ENCODE measurements at regions not wholly inside any gene's neighbourhood (a gene's known extent, or its start where the extent isn't known, plus 50 kb on each side); places are given as distances from the start of the nearest gene placed in this dataset.
A peak's percentile ranks its signal among the peaks of the same experiment; 100 is the strongest.

DNA sequence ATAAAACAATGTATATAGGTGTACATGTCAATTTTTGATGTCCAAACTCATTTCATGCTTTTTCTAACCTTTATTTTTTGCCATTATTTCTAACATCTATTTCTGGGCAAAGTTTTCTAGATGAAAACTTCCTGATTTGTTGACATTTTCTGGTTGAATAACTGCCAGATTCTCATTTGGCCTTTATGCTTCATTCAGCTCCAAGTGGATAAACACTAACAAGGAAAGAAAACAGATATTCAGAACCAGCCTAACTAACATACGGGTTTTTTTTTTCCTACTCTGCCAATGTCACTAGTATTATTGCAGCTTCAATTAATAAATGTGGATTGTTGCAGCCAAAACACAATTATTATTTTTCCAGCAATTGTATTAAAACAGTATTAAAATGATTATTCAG, 50.9 kb upstream of the RAP1GDS1 start:
- Mint-ChIP-seq H3K4me3 (no peak overlapping the region), H3K4me1 (ENCODE audit: low read depth) (no peaks in the 10 kb centered on the region), H3K36me3 (ENCODE audit: low read depth) (no peaks in the 10 kb centered on the region), H3K27me3 (ENCODE audit: low read depth) (no peaks in the 10 kb centered on the region), H3K9me3 (no peaks in the 10 kb centered on the region), H3K27ac (no peak overlapping the region)
- no peak for DNase-seq (ENCODE audit: low spot score)

DNA sequence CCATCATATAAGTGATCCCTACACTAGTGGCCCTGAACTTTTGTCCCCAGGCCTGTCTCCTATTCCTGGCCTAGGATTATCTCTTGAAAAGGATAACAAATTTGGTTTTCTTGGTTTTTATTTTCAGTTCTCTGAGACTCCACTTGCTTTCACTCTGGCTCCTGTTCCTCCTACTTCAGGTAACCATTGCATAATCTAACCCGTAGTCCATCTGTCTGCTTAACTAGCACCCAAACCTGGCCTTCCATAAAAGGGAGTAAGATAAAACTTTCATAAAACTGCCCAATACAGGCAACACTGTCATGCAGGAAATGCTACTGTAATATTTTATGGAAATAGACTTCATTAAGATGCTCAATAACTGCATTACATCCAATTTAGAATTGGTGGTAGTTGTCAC, 52.1 kb upstream of the RAP1GDS1 start:
- no peak for DNase-seq (ENCODE audit: low spot score)
- H3K4me3 Mint-ChIP-seq = no peak overlapping the region
- no peak overlapping the region for H3K27ac Mint-ChIP-seq
- H3K36me3 Mint-ChIP-seq (ENCODE audit: low read depth) = no peaks in the 10 kb centered on the region
- H3K4me1 Mint-ChIP-seq (ENCODE audit: low read depth) = no peaks in the 10 kb centered on the region
- H3K27me3 Mint-ChIP-seq (ENCODE audit: low read depth) = no peaks in the 10 kb centered on the region
- H3K9me3 Mint-ChIP-seq = no peaks in the 10 kb centered on the region

- Mint-ChIP-seq H3K4me1 (ENCODE audit: low read depth) (peaks cover 9% of the 10 kb centered on the region), H3K27me3 (ENCODE audit: low read depth) (no peaks in the 10 kb centered on the region), H3K4me3 (no peak overlapping the region), H3K9me3 (peaks cover 16% of the 10 kb centered on the region), H3K36me3 (ENCODE audit: low read depth) (peaks cover 5% of the 10 kb centered on the region), H3K27ac (no peak overlapping the region)
- DNase-seq (ENCODE audit: low spot score) = no peak
Observed at GRCh38 chr4:98204236-98204553, 57.0 kb upstream of the RAP1GDS1 start.

GRCh38 chr4:98203332-98204235, 57.6 kb upstream of the RAP1GDS1 start:
- Mint-ChIP-seq H3K27ac (no peak overlapping the region), H3K9me3 (peaks cover 16% of the 10 kb centered on the region), H3K36me3 (ENCODE audit: low read depth) (peaks cover 5% of the 10 kb centered on the region), H3K4me1 (ENCODE audit: low read depth) (peaks cover 9% of the 10 kb centered on the region), H3K27me3 (ENCODE audit: low read depth) (no peaks in the 10 kb centered on the region), H3K4me3 (peak overlapping the region; percentile 21)
- DNase-seq (ENCODE audit: low spot score) = no peak

GRCh38 chr4:98202907-98203306, 58.3 kb upstream of the RAP1GDS1 start:
- Mint-ChIP-seq H3K27ac (no peak overlapping the region), H3K9me3 (peaks cover 19% of the 10 kb centered on the region), H3K4me3 (no peak overlapping the region)

GRCh38 chr4:98199247-98199646, 56.0 kb upstream of the STPG2 start:
- no peak for DNase-seq (ENCODE audit: low spot score)
- Mint-ChIP-seq H3K36me3 (ENCODE audit: low read depth) (peaks cover 5% of the 10 kb centered on the region), H3K9me3 (peaks cover 44% of the 10 kb centered on the region), H3K4me3 (no peak overlapping the region), H3K4me1 (ENCODE audit: low read depth) (peaks cover 9% of the 10 kb centered on the region), H3K27ac (no peak overlapping the region), H3K27me3 (ENCODE audit: low read depth) (no peaks in the 10 kb centered on the region)

More at GRCh38 chr4:98202907-98203306, 58.3 kb upstream of the RAP1GDS1 start:
- Mint-ChIP-seq H3K4me1 (ENCODE audit: low read depth) (peaks cover 9% of the 10 kb centered on the region), H3K36me3 (ENCODE audit: low read depth) (peaks cover 5% of the 10 kb centered on the region), H3K27me3 (ENCODE audit: low read depth) (no peaks in the 10 kb centered on the region)
- DNase-seq (ENCODE audit: low spot score) = no peak

DNA sequence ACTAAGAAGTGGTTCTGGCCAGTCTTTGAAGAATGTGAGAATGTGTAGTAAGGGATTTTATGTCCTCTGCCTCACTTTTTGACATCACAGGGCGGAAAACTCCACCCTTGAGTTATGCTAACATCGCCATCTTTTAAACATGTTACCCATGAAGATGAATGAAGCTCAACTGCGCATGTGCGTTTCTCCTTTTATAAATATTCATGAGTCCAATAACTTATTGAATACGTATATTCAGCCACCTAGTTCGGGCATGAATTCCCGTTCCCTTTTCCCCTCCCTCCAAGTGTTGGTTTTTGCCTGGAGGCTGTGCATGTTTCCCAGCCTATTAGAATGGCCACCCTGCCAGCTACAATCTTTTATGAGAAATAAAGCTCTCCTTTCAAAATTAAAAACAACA, 51.7 kb upstream of the STPG2 start:
- H3K27ac Mint-ChIP-seq = no peak overlapping the region
- DNase-seq (ENCODE audit: low spot score) = no peak
- no peaks in the 10 kb centered on the region for H3K4me1 Mint-ChIP-seq (ENCODE audit: low read depth)
- H3K9me3 Mint-ChIP-seq = peaks cover 45% of the 10 kb centered on the region
- peaks cover 2% of the 10 kb centered on the region for H3K36me3 Mint-ChIP-seq (ENCODE audit: low read depth)
- peaks cover 2% of the 10 kb centered on the region for H3K27me3 Mint-ChIP-seq (ENCODE audit: low read depth)
- H3K4me3 Mint-ChIP-seq = no peak overlapping the region

GRCh38 chr4:98193459-98194105, 50.3 kb upstream of the STPG2 start:
- Mint-ChIP-seq H3K4me3 (no peak overlapping the region), H3K27ac (no peak overlapping the region), H3K9me3 (peaks cover 45% of the 10 kb centered on the region), H3K4me1 (ENCODE audit: low read depth) (no peaks in the 10 kb centered on the region), H3K36me3 (ENCODE audit: low read depth) (peaks cover 2% of the 10 kb centered on the region), H3K27me3 (ENCODE audit: low read depth) (peaks cover 7% of the 10 kb centered on the region)
- DNase-seq (ENCODE audit: low spot score) = no peak
